PC-9 (cell line): ENCODE measurements at regions not wholly inside any gene's neighbourhood (a gene's known extent, or its start where the extent isn't known, plus 50 kb on each side); places are given as distances from the start of the nearest gene placed in this dataset.

Experiments
- BruUV-seq: library from RNA; stranded (reverse); fragments of 400-500 nt; replicated peaks from 2 replicates; lab custom pipeline; 2021; lab: Mats Ljungman, UMichigan
- CTCF ChIA-PET: fragments of 300-600 bp; sonication (Branson Sonifier 250); formaldehyde crosslinking; loops from one replicate; lab custom pipeline; 2022; ENCODE audit warnings: antibody characterized with exemption; lab: Charles Lee
- POLR2A ChIA-PET: fragments of 300-600 bp; sonication (Branson Sonifier 250); formaldehyde crosslinking; loops from one replicate; lab custom pipeline; 2022; ENCODE audit warnings: antibody characterized with exemption; ENCODE audit not compliant: unreplicated experiment; lab: Charles Lee
- DNase-seq, 2 experiments: peaks; one replicate each; pipeline versions ENCODE4 v3.0.0 to v3.0.0-alpha.2; 2015 to 2022; ENCODE audit warnings: mixed read lengths in 1 of 2
- H2AFZ ChIP-seq: fragments of 200-600 bp; sonication (generic); 2 replicates; pipeline ENCODE4 v1.8.1; 2017; ENCODE audit warnings: antibody characterized with exemption
- H3F3A ChIP-seq: fragments of 200-600 bp; sonication (generic); 2 replicates; pipeline ENCODE4 v1.8.1; 2017; ENCODE audit warnings: antibody characterized with exemption, mild to moderate bottlenecking, low read depth; ENCODE audit not compliant: insufficient read depth
- H3K27ac ChIP-seq: fragments of 200-600 bp; sonication (generic); 2 replicates; pipeline ENCODE4 v1.6.1; 2016; ENCODE audit warnings: mixed run types
- H3K27me3 ChIP-seq: fragments of 200-600 bp; sonication (generic); 2 replicates; pipeline ENCODE4 v1.6.1; 2016; ENCODE audit warnings: low read depth, mixed run types; ENCODE audit not compliant: insufficient read depth
- H3K36me3 ChIP-seq: fragments of 200-600 bp; sonication (generic); 2 replicates; pipeline ENCODE4 v1.6.1; 2016; ENCODE audit warnings: low read depth, mixed run types
- H3K4me1 ChIP-seq: fragments of 200-600 bp; sonication (generic); replicated peaks from 2 replicates; pipeline ENCODE4 v1.6.1; 2016; ENCODE audit warnings: mixed run types; ENCODE audit not compliant: insufficient read depth
- H3K4me2 ChIP-seq: fragments of 200-600 bp; sonication (generic); 2 replicates; pipeline ENCODE4 v1.6.1; 2017; ENCODE audit warnings: mixed run types
- H3K4me3 ChIP-seq: fragments of 200-600 bp; sonication (generic); 2 replicates; pipeline ENCODE4 v1.6.1; 2016; ENCODE audit warnings: mixed run types
- H3K79me2 ChIP-seq: fragments of 200-600 bp; sonication (generic); 2 replicates; pipeline ENCODE4 v1.6.1; 2017; ENCODE audit warnings: low read depth, mixed run types
- H3K9me2 ChIP-seq: fragments of 200-600 bp; sonication (generic); 2 replicates; pipeline ENCODE4 v1.8.1; 2017; ENCODE audit warnings: mild to moderate bottlenecking; ENCODE audit not compliant: insufficient read depth
- H3K9me3 ChIP-seq: fragments of 200-600 bp; sonication (generic); 2 replicates; pipeline ENCODE4 v1.8.1; 2016; ENCODE audit warnings: low read depth; ENCODE audit not compliant: insufficient read depth
- H4K20me1 ChIP-seq: fragments of 200-600 bp; sonication (generic); 2 replicates; pipeline ENCODE4 v1.8.1; 2017; ENCODE audit not compliant: insufficient read depth
- EZH2 ChIP-seq: fragments of 200-600 bp; sonication (generic); IDR thresholded peaks from 2 replicates; pipeline ENCODE4 v1.8.0; 2017; ENCODE audit warnings: antibody characterized with exemption, low read depth
- intact Hi-C: fragments of 100-400 bp; cut with micrococcal nuclease; formaldehyde crosslinking; loops from one replicate; pipeline ENCODE4 v1.10.0; 2022; ENCODE audit not compliant: unreplicated experiment
- TF ChIP-seq, protein P1 (sequence below): fragments of 200-600 bp; sonication (generic); conservative IDR thresholded peaks from 2 replicates; pipeline ENCODE4 v1.6.1; 2017; ENCODE audit warnings: mixed run types, antibody characterized with exemption, mild to moderate bottlenecking, moderate library complexity

GRCh38 chr20:58583586-58583985 lies 67.5 kb upstream of the STX16 start:
- TF ChIP-seq, protein P1, sequence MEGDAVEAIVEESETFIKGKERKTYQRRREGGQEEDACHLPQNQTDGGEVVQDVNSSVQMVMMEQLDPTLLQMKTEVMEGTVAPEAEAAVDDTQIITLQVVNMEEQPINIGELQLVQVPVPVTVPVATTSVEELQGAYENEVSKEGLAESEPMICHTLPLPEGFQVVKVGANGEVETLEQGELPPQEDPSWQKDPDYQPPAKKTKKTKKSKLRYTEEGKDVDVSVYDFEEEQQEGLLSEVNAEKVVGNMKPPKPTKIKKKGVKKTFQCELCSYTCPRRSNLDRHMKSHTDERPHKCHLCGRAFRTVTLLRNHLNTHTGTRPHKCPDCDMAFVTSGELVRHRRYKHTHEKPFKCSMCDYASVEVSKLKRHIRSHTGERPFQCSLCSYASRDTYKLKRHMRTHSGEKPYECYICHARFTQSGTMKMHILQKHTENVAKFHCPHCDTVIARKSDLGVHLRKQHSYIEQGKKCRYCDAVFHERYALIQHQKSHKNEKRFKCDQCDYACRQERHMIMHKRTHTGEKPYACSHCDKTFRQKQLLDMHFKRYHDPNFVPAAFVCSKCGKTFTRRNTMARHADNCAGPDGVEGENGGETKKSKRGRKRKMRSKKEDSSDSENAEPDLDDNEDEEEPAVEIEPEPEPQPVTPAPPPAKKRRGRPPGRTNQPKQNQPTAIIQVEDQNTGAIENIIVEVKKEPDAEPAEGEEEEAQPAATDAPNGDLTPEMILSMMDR, result no peak
- TF ChIP-seq EZH2, result no peak
- H3K4me3 ChIP-seq, result no peak overlapping the region
- H2AFZ ChIP-seq, result no peak overlapping the region
- no peaks in the 10 kb centered on the region for H3K36me3 ChIP-seq
- no peaks in the 10 kb centered on the region for H3K9me2 ChIP-seq
- intact Hi-C loops, result no loop called here
- no peaks in the 10 kb centered on the region for H4K20me1 ChIP-seq
- no peak for DNase-seq
- POLR2A ChIA-PET, result no interaction called here
- H3K9me3 ChIP-seq, result no peaks in the 10 kb centered on the region
- no peaks in the 10 kb centered on the region for H3K79me2 ChIP-seq
- H3K27ac ChIP-seq, result no peak overlapping the region
- H3K27me3 ChIP-seq, result no peaks in the 10 kb centered on the region
- BruUV-seq, result no TSS peak
- H3K4me2 ChIP-seq, result no peak overlapping the region
- CTCF ChIA-PET, result interaction anchor here (0.7 kb wide), 1 partner anchor 58 kb away, joined by 3 read pairs; no protein-coding TSS in a partner anchor
- H3F3A ChIP-seq, result no peaks in the 10 kb centered on the region
- no peaks in the 10 kb centered on the region for H3K4me1 ChIP-seq

DNA sequence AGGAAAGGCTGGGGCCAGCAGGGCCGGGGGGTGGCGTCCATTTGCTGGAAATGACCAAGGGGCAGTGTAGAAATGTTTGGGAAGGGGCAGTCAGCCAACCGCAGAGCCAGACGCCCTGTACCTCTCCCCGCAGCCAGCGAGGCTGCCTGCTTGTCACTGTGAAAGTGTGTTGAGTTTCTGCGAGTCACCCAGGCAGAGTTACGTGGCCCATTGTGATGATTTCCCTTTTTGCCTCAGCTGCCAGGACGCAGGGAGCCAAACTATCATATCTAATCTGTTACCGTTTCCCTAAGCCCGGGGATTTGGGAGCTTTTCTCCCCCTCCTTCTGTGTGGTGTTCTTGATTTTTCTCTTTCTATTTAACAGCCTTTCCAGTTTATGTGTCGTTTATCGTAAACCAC lies 67.9 kb upstream of the STX16 start:
- H3K27ac ChIP-seq, result no peak overlapping the region
- intact Hi-C loops, result no loop called here
- H3F3A ChIP-seq, result no peaks in the 10 kb centered on the region
- H3K79me2 ChIP-seq, result no peaks in the 10 kb centered on the region
- H3K9me3 ChIP-seq, result no peaks in the 10 kb centered on the region
- H2AFZ ChIP-seq, result no peak overlapping the region
- H3K36me3 ChIP-seq, result no peaks in the 10 kb centered on the region
- BruUV-seq, result no TSS peak
- no peaks in the 10 kb centered on the region for H3K27me3 ChIP-seq
- no peak overlapping the region for H3K4me3 ChIP-seq
- TF ChIP-seq, protein P1, result no peak
- no peak for TF ChIP-seq EZH2
- ChIA-PET CTCF (no interaction called here), POLR2A (no interaction called here)
- no peaks in the 10 kb centered on the region for H3K9me2 ChIP-seq
- no peaks in the 10 kb centered on the region for H3K4me1 ChIP-seq
- no peaks in the 10 kb centered on the region for H4K20me1 ChIP-seq
- H3K4me2 ChIP-seq, result no peak overlapping the region
- no peak for DNase-seq

- no TSS peak for BruUV-seq
- H3K4me1 ChIP-seq, result no peaks in the 10 kb centered on the region
- TF ChIP-seq EZH2, result no peak
- TF ChIP-seq, protein P1, result no peak
- H3K27me3 ChIP-seq, result no peaks in the 10 kb centered on the region
- no peak overlapping the region for H3K27ac ChIP-seq
- DNase-seq, result no peak
- POLR2A ChIA-PET, result no interaction called here
- CTCF ChIA-PET, result no interaction called here
- no peak overlapping the region for H3K4me2 ChIP-seq
- intact Hi-C loops, result no loop called here
- no peak overlapping the region for H2AFZ ChIP-seq
- no peaks in the 10 kb centered on the region for H3K9me2 ChIP-seq
- no peaks in the 10 kb centered on the region for H3K9me3 ChIP-seq
- no peaks in the 10 kb centered on the region for H4K20me1 ChIP-seq
- no peaks in the 10 kb centered on the region for H3K36me3 ChIP-seq
- H3F3A ChIP-seq, result no peaks in the 10 kb centered on the region
- H3K79me2 ChIP-seq, result no peaks in the 10 kb centered on the region
- no peak overlapping the region for H3K4me3 ChIP-seq
These were observed 65.3 kb upstream of the APCDD1L start for GRCh38 chr20:58580474-58580835.
